ENCODE measurements at regions not wholly inside any gene's neighbourhood (a gene's known extent, or its start where the extent isn't known, plus 50 kb on each side); places are given as distances from the start of the nearest gene placed in this dataset.

GRCh38 chr5:153257381-153257780 lies 233.1 kb upstream of the GRIA1 start:
- Histone ChIP-seq H3K27ac (ENCODE audit: extremely low read depth, low read depth, low read length) (no peak overlapping the region), H3K4me3 (ENCODE audit: low read depth, low read length) (no peak overlapping the region), H3K9me3 (ENCODE audit: control insufficient read depth, insufficient read depth, low read depth, low read length) (no peaks in the 10 kb centered on the region), H3K36me3 (ENCODE audit: control insufficient read depth in 2 of 2, insufficient read depth in 1 of 2, low read length in 2 of 2) (no peaks in the 10 kb centered on the region), H3K4me1 (ENCODE audit: control insufficient read depth, insufficient read depth, low read length) (no peaks in the 10 kb centered on the region)
- CTCF ChIA-PET, result interaction anchor here (0.6 kb wide), 1 partner anchor 1797 kb away, joined by 6 read pairs; no protein-coding TSS in a partner anchor
- POLR2A ChIA-PET, result no interaction called here
- TF ChIP-seq ZNF621 (tag by site-specific recombination; IDR thresholded peaks at IDR 0.05) (no peak), KLF17 (tag by site-specific recombination; IDR thresholded peaks at IDR 0.05) (no peak), ZBTB8A (tag by site-specific recombination; IDR thresholded peaks at IDR 0.05) (no peak), PRDM10 (tag by site-specific recombination; IDR thresholded peaks at IDR 0.05) (no peak), ZNF394 (tag by site-specific recombination; IDR thresholded peaks at IDR 0.05; ENCODE audit: borderline replicate concordance) (no peak), ZFP69B (tag by site-specific recombination; IDR thresholded peaks at IDR 0.05) (no peak), SETDB1 (IDR thresholded peaks at IDR 0.05; ENCODE audit: insufficient read length, low read length) (no peak), PRDM4 (tag by site-specific recombination; IDR thresholded peaks at IDR 0.05) (no peak), SALL2 (tag by site-specific recombination; IDR thresholded peaks at IDR 0.05; ENCODE audit: borderline replicate concordance) (no peak), ZNF324 (tag by site-specific recombination; IDR thresholded peaks at IDR 0.05) (no peak), ZNF10 (tag by site-specific recombination; IDR thresholded peaks at IDR 0.05) (no peak), ZNF311 (tag by site-specific recombination; IDR thresholded peaks at IDR 0.05; ENCODE audit: borderline replicate concordance) (no peak), ZNF398 (tag by site-specific recombination; IDR thresholded peaks at IDR 0.05) (no peak), ZNF341 (tag by site-specific recombination; IDR thresholded peaks at IDR 0.05; ENCODE audit: low read depth) (no peak), ZNF423 (tag by site-specific recombination; IDR thresholded peaks at IDR 0.05) (no peak), ZBTB20 (tag by site-specific recombination; IDR thresholded peaks at IDR 0.05) (no peak), ZNF529 (tag by site-specific recombination; IDR thresholded peaks at IDR 0.05; ENCODE audit: insufficient replicate concordance) (no peak), SCRT2 (tag by site-specific recombination; IDR thresholded peaks at IDR 0.05) (no peak)
